HG03439 (cell line): ENCODE measurements at regions not wholly inside any gene's neighbourhood (a gene's known extent, or its start where the extent isn't known, plus 50 kb on each side); places are given as distances from the start of the nearest gene placed in this dataset.

Source experiments
- ATAC-seq: cut with Tn5 transposase; IDR thresholded peaks from one replicate; pipeline ENCODE4 v1.9.1; 2021; ENCODE audit warnings: mild to moderate bottlenecking, moderate library complexity; ENCODE audit not compliant: unreplicated experiment

GRCh38 chr1:208756339-208756981 lies 512.3 kb upstream of the PLXNA2 start:
- ATAC-seq, result no peak

- ATAC-seq, result no peak
Observed at GRCh38 chr1:208757846-208758245, 513.7 kb upstream of the PLXNA2 start.

DNA sequence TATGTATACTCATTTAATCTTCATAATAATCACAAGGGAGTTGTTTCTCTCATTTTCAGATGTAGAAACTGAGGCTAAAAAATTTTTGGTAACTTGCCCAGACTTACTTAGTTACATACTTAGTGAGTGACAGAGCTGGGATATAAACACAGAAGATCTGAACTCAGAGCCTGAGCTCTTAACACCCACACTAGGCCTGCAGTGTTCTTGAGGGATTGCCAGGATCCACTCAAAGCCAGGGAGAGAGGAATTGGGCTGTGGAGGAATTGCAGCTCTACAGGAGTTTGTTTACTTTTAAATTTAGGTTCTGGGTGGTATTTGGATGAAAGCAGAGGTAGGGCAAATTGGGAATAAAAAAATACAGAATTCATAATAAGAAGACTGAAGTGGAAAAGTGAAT lies 515.1 kb upstream of the PLXNA2 start:
- ATAC-seq, result no peak

DNA sequence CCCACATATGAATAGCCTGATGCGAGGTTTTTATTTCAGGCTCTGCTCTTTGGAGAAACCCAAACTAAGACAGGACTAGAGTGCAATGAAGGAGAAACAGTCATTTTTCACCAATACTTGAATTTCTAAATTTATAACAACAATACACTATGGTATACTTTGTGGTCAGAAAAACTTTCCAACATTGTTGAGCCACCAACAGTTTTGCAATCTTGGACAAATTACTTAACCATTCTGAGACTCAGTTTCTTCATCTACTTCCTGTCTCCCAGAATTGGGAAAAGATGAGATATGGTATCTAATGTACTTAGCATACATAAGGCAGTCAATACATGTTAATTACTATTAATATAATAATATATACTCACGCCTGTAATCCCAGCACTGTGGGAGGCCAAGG lies 519.8 kb upstream of the PLXNA2 start:
- ATAC-seq, result no peak

DNA sequence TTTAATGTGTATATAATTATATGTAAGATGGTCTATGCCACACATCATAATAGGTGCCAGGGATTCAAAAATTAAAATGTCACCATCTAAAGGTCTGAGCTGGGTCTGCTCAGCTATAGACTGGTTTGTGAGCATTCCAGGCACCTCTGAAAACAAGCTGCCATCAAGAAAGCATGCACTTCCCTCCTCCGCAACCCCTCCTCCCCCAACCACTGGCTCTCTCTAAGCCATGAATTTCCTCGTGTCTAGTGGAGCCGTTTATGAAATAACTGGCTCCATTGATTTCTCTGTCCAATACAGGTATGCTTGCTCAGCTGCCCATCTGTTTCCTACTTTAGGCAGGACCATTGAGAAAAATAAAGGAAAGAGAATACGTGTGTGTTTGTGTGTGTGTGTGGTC lies 522.6 kb upstream of the PLXNA2 start:
- ATAC-seq, result no peak

- ATAC-seq, result no peak
Observed at GRCh38 chr1:208767816-208768215, 523.6 kb upstream of the PLXNA2 start.

DNA sequence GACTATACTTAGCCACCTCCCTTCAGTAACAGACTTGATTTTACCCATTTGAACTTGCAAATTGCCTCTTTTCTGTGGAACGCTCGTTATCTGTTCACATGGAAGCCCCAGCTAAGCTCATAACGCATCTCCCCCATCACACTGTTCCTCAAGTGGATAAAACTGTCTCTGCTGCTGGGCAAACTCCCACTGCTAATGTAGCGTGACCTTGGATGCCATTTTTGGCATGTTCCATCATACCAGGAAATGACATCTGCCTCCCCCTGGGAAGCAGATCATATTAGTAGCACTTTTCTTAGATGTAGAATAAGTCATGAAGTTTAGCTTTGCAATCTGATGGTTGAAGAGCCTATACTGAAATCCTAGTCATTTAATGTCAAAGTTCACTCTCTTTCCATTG lies 528.7 kb upstream of the PLXNA2 start:
- no peak for ATAC-seq

- no peak for ATAC-seq
Observed at GRCh38 chr1:208775841-208776240, 531.7 kb upstream of the PLXNA2 start.

DNA sequence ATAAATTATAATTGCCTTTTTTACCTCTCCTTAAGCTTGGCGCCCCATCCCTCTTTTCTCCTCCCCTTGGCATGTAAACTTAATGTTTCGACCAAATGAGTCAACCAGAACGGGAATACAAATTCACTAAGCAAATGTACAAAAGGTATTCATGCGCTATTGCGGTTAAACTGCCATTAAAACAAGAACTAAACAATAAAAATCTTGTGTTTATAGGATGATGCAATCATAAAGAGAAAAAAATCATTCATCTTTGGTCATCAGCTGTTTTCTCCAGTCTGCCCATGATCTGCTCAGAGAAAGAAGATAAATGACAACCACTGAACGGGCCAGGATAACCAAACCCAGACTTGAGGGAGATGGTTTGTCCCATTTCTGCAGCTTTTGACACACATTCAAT lies 534.2 kb upstream of the PLXNA2 start:
- no peak for ATAC-seq

GRCh38 chr1:208781391-208782045 lies 537.3 kb upstream of the PLXNA2 start:
- ATAC-seq, result no peak

GRCh38 chr1:208782186-208782585 lies 538.0 kb upstream of the PLXNA2 start:
- ATAC-seq, result no peak

- ATAC-seq, result no peak
Observed at GRCh38 chr1:208785629-208786028, 541.4 kb upstream of the PLXNA2 start.

DNA sequence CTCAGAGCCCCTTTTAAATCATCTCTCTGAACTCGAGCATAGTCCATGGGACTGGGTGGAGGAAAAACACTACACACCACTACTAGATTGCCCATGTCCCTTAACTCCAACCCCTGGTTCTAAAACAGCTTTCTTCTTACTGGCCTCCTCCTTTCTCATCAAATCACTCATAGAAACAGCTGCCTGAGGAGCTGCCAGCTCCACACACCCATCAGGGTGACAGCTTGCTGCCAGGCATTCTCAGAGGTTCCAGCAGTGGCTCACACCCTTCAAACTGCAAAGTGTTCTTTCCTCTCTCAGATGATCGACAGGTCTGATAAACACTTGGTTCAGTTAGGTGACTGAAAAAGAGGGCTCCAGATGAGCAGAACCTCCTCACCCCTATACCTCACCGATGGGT lies 543.0 kb upstream of the PLXNA2 start:
- no peak for ATAC-seq

GRCh38 chr1:208788013-208788540 lies 543.9 kb upstream of the PLXNA2 start:
- no peak for ATAC-seq

GRCh38 chr1:208791456-208791855 lies 547.3 kb upstream of the PLXNA2 start:
- no peak for ATAC-seq

- ATAC-seq, result no peak
Observed at GRCh38 chr1:208793861-208794345, 549.7 kb upstream of the PLXNA2 start.

- no peak for ATAC-seq
Observed at GRCh38 chr1:208799186-208799585, 555.0 kb upstream of the PLXNA2 start.

DNA sequence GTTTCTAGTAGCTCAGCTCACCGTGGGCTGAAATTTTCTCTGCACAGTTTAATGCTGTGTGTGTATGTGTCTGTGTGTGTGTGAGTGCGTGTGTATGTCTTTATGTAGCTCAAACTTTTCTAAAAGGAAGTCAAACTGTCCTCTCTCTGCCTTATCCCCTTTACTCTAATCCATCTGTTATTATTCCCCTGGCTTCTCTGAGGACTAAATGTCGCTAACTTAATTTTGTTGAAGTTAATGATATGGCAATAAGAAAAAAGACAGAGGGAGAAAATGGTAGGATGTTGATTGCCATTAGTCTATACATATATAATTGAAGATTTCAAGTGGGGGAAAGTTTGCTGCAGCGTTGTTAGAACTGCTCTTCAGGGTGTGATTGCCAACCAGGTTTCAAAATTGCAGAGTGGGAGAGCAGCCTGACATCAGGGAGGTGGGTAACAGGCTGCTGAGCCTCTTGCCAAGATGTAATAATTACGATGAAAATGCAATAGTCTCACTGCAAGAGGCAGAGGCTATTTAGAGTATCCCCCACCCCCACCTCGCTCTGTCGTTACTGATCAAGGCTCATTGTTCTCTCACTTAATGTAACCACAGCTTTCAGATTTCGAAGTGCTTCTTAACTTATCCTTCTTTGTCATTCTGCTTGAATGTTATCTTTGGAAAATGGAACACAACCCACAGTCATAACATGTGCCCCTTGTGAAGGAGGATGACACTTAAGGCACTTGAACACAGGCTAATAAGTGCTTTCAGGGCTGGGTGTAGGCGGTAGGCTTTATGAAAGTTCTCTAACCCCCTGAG lies 559.0 kb upstream of the PLXNA2 start:
- ATAC-seq, result no peak

GRCh38 chr1:208807446-208808127 lies 563.4 kb upstream of the PLXNA2 start:
- ATAC-seq, result no peak

DNA sequence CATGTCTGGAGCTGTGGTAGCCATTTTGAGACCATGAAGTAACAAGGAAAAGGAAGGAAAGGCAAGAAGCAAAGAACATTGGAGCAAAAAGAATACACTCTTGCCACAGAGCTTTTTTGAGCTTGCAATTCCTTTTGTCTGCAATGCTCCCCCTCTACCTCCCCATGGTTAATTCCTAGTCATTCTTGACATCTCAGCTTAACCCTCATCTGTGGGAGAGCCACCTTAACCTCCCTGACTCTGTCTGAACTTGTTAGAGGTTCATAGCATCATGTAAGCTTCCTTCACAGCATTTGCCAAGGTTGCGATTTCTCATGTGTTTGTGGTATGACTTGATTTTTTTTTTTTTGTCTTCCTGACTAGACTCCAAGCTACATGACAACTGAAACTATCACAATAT lies 564.1 kb upstream of the PLXNA2 start:
- ATAC-seq, result no peak

DNA sequence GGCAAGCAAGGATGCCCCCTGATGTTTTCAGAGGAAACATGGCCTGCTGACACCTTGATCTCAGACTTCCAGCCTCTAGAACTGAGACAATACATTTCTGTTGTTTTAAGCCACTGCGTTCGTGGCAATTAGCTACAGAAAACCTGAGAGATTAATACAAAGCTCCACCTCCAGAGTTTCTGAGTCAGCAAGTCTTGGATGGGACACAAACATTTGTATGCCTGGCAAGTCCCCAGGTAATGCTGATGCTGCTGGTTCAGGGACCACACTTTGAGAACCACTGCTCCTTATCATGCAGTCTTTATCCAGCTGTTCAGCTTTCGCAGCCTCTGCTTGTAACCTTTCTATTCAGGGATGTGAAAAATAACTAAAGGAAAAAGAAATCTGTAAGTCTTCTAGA lies 565.7 kb upstream of the PLXNA2 start:
- ATAC-seq, result no peak
